Left lung (tissue), 4 donors: ENCODE measurements at regions not wholly inside any gene's neighbourhood (a gene's known extent, or its start where the extent isn't known, plus 50 kb on each side); places are given as distances from the start of the nearest gene placed in this dataset.
"Not testable (repeated sequence)": the region's sequence is repeated elsewhere in the genome, so short reads cannot be mapped to it uniquely, and the experiment has no call there.

Experiments used
- ATAC-seq: fragments of 200-7000 bp; cut with Tn5 transposase; one replicate; pipeline ENCODE4 v1.9.1; 2020; ENCODE audit warnings: moderate library complexity
- DNase-seq, 4 donors: peaks; one replicate each; pipeline ENCODE4 v3.0.0-alpha.2; 2013 to 2020
- H3K27ac ChIP-seq, 2 donors: fragments of 200-600 bp; sonication (generic) in 1 of 2; one replicate each; pipeline versions ENCODE4 v1.5.0 to v1.8.0; 2020 to 2021
- H3K27me3 ChIP-seq, 2 donors: fragments of 200-600 bp; sonication (generic) in 1 of 2; one replicate each; pipeline versions ENCODE4 v1.5.0 to v1.8.0; 2020 to 2021
- H3K36me3 ChIP-seq, 2 donors: fragments of 200-600 bp; sonication (generic) in 1 of 2; one replicate each; pipeline versions ENCODE4 v1.5.0 to v1.8.0; 2020 to 2021
- H3K4me1 ChIP-seq, 2 donors: fragments of 200-600 bp; one replicate each; pipeline ENCODE4 v1.8.0; 2021
- H3K4me3 ChIP-seq, 2 donors: fragments of 200-600 bp; sonication (generic) in 1 of 2; one replicate each; pipeline versions ENCODE4 v1.5.0 to v1.8.0; 2020 to 2021; ENCODE audit warnings: mild to moderate bottlenecking in 1 of 2
- H3K9me3 ChIP-seq, 2 donors: fragments of 200-600 bp; sonication (generic) in 1 of 2; one replicate each; pipeline versions ENCODE4 v1.5.0 to v1.8.0; 2020 to 2021
- CTCF ChIP-seq, 2 donors: fragments of 200-600 bp; sonication (generic) in 1 of 2; IDR thresholded peaks; one replicate each; pipeline versions ENCODE4 v1.5.0 to v1.8.0; 2021; ENCODE audit warnings: antibody characterized with exemption in 2 of 2
- intact Hi-C, 2 donors: fragments of 100-400 bp; cut with DNase I; formaldehyde crosslinking; loops; one replicate each; pipeline versions ENCODE4 v1.11.2 to v1.14.2; 2022
- donor health status: DM: no; HTN: yes; CAD: no.
- donor health status: DM: no; HTN: no; CAD: no.

GRCh38 chr1:108314815-108315214, 70.9 kb upstream of the NBPF4 start:
- Histone ChIP-seq H3K27me3 (no peaks in the 10 kb centered on the region), H3K4me1 (no peaks in the 10 kb centered on the region), H3K9me3 (no peaks in the 10 kb centered on the region), H3K36me3 (no peaks in the 10 kb centered on the region), H3K27ac (no peak overlapping the region), H3K4me3 (no peak overlapping the region)
- no peak for ATAC-seq
- no peak for DNase-seq
- intact Hi-C loops, result no loop called here
- no peak for TF ChIP-seq CTCF (IDR thresholded peaks at IDR 0.05)

GRCh38 chr1:108316545-108316944, 72.7 kb upstream of the NBPF4 start:
- no peak for DNase-seq
- Histone ChIP-seq H3K4me3 (no peak overlapping the region), H3K27me3 (no peaks in the 10 kb centered on the region), H3K4me1 (no peaks in the 10 kb centered on the region), H3K27ac (no peak overlapping the region), H3K36me3 (no peaks in the 10 kb centered on the region), H3K9me3 (no peaks in the 10 kb centered on the region)
- intact Hi-C loops, result no loop called here
- no peak for TF ChIP-seq CTCF (IDR thresholded peaks at IDR 0.05)
- ATAC-seq, result no peak

- intact Hi-C loops, result no loop called here
- no peak for TF ChIP-seq CTCF (IDR thresholded peaks at IDR 0.05)
- DNase-seq, result no peak
- Histone ChIP-seq H3K9me3 (no peaks in the 10 kb centered on the region), H3K4me3 (no peak overlapping the region), H3K4me1 (no peaks in the 10 kb centered on the region), H3K27me3 (no peaks in the 10 kb centered on the region), H3K36me3 (no peaks in the 10 kb centered on the region), H3K27ac (no peak overlapping the region)
- no peak for ATAC-seq
Observed at GRCh38 chr1:108320849-108321248, 77.0 kb upstream of the NBPF4 start.

- ATAC-seq, H3K4me1 ChIP-seq, H3K9me3 ChIP-seq, DNase-seq, H3K4me3 ChIP-seq, intact Hi-C loops, H3K27me3 ChIP-seq, H3K27ac ChIP-seq, H3K36me3 ChIP-seq: not testable (repeated sequence)
Observed at GRCh38 chr1:108325338-108325737, 81.5 kb upstream of the NBPF4 start.

GRCh38 chr1:108327534-108328466, 83.9 kb upstream of the NBPF4 start:
- DNase-seq, result peak in 1 of 4 donors; percentile 13
- intact Hi-C loops, result no loop called here
- no peaks in the 10 kb centered on the region for H3K27me3 ChIP-seq
- no peaks in the 10 kb centered on the region for H3K9me3 ChIP-seq
- no peak for ATAC-seq
- H3K27ac ChIP-seq, result no peak overlapping the region
- H3K4me1 ChIP-seq, result no peaks in the 10 kb centered on the region
- H3K4me3 ChIP-seq, result no peak overlapping the region
- TF ChIP-seq CTCF (IDR thresholded peaks at IDR 0.05), result no peak
- H3K36me3 ChIP-seq, result no peaks in the 10 kb centered on the region
